A549 (cell line): ENCODE measurements at regions not wholly inside any gene's neighbourhood (a gene's known extent, or its start where the extent isn't known, plus 50 kb on each side); places are given as distances from the start of the nearest gene placed in this dataset.
"Not testable (repeated sequence)": the region's sequence is repeated elsewhere in the genome, so short reads cannot be mapped to it uniquely, and the experiment has no call there.

Source experiments
- CHD4 ChIP-seq: fragments of 200-600 bp; sonication (generic); IDR thresholded peaks from 2 replicates; pipeline ENCODE4 v1.6.1; 2016; ENCODE audit warnings: antibody characterized with exemption, mild to moderate bottlenecking, borderline replicate concordance
- MAFK ChIP-seq: fragments of 450-650 bp; IDR thresholded peaks from 2 replicates; pipeline ENCODE4 v1.6.1; 2014; ENCODE audit not compliant: partially characterized antibody
- MYC ChIP-seq: IDR thresholded peaks from 2 replicates; pipeline ENCODE4 v1.6.1; 2012; ENCODE audit warnings: mild to moderate bottlenecking, inconsistent platforms, low read length, improper control_type of control experiment, borderline replicate concordance
- NR3C1 ChIP-seq: fragments of >200 bp; sonication (Bioruptor Twin); formaldehyde crosslinking; IDR thresholded peaks from 3 replicates; pipeline ENCODE4 v1.6.1; 2017
- POLR2A ChIP-seq: IDR thresholded peaks from 2 replicates; pipeline ENCODE4 v1.6.1; 2012; ENCODE audit warnings: mild to moderate bottlenecking, low read length
- RARB ChIP-seq: fragments of 250-450 bp; sonication (Bioruptor Pico); IDR thresholded peaks from 2 replicates; pipeline ENCODE4 v1.8.0; 2021; ENCODE audit warnings: mild to moderate bottlenecking, moderate library complexity
- TF ChIP-seq, protein P1 (sequence below): fragments of 450-650 bp; IDR thresholded peaks from 2 replicates; pipeline ENCODE4 v1.6.1; 2014; ENCODE audit warnings: antibody characterized with exemption
- TF ChIP-seq, protein P2 (sequence below): fragments of >200 bp; sonication (Bioruptor Twin); formaldehyde crosslinking; IDR thresholded peaks from 3 replicates; pipeline ENCODE4 v1.5.1; 2016

- TF ChIP-seq, protein P1, sequence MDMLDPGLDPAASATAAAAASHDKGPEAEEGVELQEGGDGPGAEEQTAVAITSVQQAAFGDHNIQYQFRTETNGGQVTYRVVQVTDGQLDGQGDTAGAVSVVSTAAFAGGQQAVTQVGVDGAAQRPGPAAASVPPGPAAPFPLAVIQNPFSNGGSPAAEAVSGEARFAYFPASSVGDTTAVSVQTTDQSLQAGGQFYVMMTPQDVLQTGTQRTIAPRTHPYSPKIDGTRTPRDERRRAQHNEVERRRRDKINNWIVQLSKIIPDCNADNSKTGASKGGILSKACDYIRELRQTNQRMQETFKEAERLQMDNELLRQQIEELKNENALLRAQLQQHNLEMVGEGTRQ = not testable (repeated sequence)
- not testable (repeated sequence) for TF ChIP-seq POLR2A; MYC; MAFK; CHD4; NR3C1; RARB (CRISPR knock-in tag)
- TF ChIP-seq, protein P2, sequence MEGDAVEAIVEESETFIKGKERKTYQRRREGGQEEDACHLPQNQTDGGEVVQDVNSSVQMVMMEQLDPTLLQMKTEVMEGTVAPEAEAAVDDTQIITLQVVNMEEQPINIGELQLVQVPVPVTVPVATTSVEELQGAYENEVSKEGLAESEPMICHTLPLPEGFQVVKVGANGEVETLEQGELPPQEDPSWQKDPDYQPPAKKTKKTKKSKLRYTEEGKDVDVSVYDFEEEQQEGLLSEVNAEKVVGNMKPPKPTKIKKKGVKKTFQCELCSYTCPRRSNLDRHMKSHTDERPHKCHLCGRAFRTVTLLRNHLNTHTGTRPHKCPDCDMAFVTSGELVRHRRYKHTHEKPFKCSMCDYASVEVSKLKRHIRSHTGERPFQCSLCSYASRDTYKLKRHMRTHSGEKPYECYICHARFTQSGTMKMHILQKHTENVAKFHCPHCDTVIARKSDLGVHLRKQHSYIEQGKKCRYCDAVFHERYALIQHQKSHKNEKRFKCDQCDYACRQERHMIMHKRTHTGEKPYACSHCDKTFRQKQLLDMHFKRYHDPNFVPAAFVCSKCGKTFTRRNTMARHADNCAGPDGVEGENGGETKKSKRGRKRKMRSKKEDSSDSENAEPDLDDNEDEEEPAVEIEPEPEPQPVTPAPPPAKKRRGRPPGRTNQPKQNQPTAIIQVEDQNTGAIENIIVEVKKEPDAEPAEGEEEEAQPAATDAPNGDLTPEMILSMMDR = not testable (repeated sequence)
Observed at GRCh38 chr16:80892395-80892794, 88.0 kb upstream of the CDYL2 start.
